Gastrocnemius medialis (tissue), 4 donors: ENCODE measurements at regions not wholly inside any gene's neighbourhood (a gene's known extent, or its start where the extent isn't known, plus 50 kb on each side); places are given as distances from the start of the nearest gene placed in this dataset.

Experiments
- POLR2A ChIP-seq, 2 donors: fragments of 450-650 bp; IDR thresholded peaks; one replicate each; pipeline ENCODE4 v1.6.1; 2017; ENCODE audit warnings: antibody characterized with exemption in 2 of 2, mild to moderate bottlenecking in 2 of 2, moderate library complexity in 2 of 2
- TF ChIP-seq, protein P1 (sequence below), 5 experiments: fragments of 450-650 bp in 3 of 5; fragments of 200-600 bp in 2 of 5; sonication (generic) in 2 of 5; IDR thresholded peaks in 4 of 5; conservative IDR thresholded peaks in 1 of 5; 1 replicate in 4 of 5; 2 replicates in 1 of 5; pipeline ENCODE4 v1.5.1; 2016 to 2019; ENCODE audit warnings: antibody characterized with exemption in 5 of 5, mild to moderate bottlenecking in 3 of 5, moderate library complexity in 3 of 5

- TF ChIP-seq, protein P1, sequence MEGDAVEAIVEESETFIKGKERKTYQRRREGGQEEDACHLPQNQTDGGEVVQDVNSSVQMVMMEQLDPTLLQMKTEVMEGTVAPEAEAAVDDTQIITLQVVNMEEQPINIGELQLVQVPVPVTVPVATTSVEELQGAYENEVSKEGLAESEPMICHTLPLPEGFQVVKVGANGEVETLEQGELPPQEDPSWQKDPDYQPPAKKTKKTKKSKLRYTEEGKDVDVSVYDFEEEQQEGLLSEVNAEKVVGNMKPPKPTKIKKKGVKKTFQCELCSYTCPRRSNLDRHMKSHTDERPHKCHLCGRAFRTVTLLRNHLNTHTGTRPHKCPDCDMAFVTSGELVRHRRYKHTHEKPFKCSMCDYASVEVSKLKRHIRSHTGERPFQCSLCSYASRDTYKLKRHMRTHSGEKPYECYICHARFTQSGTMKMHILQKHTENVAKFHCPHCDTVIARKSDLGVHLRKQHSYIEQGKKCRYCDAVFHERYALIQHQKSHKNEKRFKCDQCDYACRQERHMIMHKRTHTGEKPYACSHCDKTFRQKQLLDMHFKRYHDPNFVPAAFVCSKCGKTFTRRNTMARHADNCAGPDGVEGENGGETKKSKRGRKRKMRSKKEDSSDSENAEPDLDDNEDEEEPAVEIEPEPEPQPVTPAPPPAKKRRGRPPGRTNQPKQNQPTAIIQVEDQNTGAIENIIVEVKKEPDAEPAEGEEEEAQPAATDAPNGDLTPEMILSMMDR (IDR thresholded peaks at IDR 0.05 in 4 of 5, conservative IDR thresholded peaks at IDR 0.05 in 1 of 5): no peak
- no peak for TF ChIP-seq POLR2A (IDR thresholded peaks at IDR 0.05)
Measured at GRCh38 chr17:77668518-77668917, 290.0 kb upstream of the TNRC6C start.
